ENCODE measurements at regions not wholly inside any gene's neighbourhood (a gene's known extent, or its start where the extent isn't known, plus 50 kb on each side); places are given as distances from the start of the nearest gene placed in this dataset.

GRCh38 chr3:34225821-34226366, 427.5 kb downstream of the PDCD6IP start:
- 55 to 56% methylated on average over 3 of the region's 3 CpGs for WGBS, 2 donors
- TF ChIP-seq CTCF (IDR thresholded peaks at IDR 0.05) = no peak
- Histone ChIP-seq H3K27me3 (no peaks in the 10 kb centered on the region), H3K4me3 (no peak overlapping the region), H3K36me3 (ENCODE audit: low read depth, missing control alignments) (no peaks in the 10 kb centered on the region), H3K4me1 (no peaks in the 10 kb centered on the region), H3K27ac (no peak overlapping the region), H3K9me3 (no peaks in the 10 kb centered on the region)
- no peak for DNase-seq
- intact Hi-C loops (cut with DNase I; ENCODE audit: low total_unique reads) = no loop called here

DNA sequence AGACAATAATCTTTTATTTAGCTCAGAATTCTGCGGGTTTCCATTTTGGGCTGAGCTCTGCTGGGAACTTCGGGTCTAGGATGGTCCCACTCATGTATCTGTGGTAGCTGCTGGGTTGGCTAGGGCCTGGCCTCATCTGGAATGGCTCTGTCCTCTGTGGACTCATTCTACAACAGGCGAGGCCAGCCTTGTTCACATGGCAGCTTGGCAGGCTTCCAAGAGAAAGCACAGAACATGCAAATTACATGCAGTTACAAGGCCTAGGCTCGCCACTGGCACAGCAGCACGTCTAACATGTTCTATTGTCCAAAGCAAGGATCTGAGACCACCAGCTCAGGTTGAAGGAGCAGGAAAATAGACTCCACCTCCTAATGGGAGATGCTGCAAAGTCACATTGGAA, 431.4 kb downstream of the PDCD6IP start:
- TF ChIP-seq CTCF (IDR thresholded peaks at IDR 0.05) (no peak), POLR2A (IDR thresholded peaks at IDR 0.05) (no peak)
- WGBS, 2 donors = 86 to 94% methylated on average over 5 of the region's 5 CpGs
- no peak overlapping the region for H3K27ac ChIP-seq

DNA sequence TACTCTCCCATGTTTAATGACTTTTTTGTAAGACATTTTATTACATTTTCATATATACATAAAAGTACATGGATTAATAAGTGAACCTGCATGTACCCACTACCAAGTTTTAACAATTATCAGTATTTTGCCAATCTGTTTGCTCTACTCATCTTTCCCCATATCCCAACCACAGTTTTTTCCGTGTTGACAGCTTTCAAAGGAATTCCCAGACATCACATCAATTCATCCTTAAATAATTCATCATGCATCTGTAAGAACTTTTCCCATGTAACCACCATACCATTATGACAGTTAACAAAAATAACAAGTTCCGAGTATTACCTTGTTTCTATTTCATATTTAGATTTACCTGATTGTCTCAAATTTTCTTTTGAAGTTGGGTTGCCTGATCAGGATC, 436.7 kb downstream of the PDCD6IP start:
- intact Hi-C loops (cut with DNase I; ENCODE audit: low total_unique reads) = no loop called here
- TF ChIP-seq POLR2A (IDR thresholded peaks at IDR 0.05) = no peak
- TF ChIP-seq CTCF (IDR thresholded peaks at IDR 0.05) = no peak
- WGBS, 2 donors = 83 to 88% methylated on average over 2 of the region's 2 CpGs

More for the DNA sequence above, 431.4 kb downstream of the PDCD6IP start:
- Histone ChIP-seq H3K36me3 (ENCODE audit: low read depth, missing control alignments) (no peaks in the 10 kb centered on the region), H3K4me3 (no peak overlapping the region), H3K9me3 (no peaks in the 10 kb centered on the region), H3K4me1 (no peaks in the 10 kb centered on the region), H3K27me3 (no peaks in the 10 kb centered on the region)
- intact Hi-C loops (cut with DNase I; ENCODE audit: low total_unique reads) = no loop called here
- DNase-seq = no peak

DNA sequence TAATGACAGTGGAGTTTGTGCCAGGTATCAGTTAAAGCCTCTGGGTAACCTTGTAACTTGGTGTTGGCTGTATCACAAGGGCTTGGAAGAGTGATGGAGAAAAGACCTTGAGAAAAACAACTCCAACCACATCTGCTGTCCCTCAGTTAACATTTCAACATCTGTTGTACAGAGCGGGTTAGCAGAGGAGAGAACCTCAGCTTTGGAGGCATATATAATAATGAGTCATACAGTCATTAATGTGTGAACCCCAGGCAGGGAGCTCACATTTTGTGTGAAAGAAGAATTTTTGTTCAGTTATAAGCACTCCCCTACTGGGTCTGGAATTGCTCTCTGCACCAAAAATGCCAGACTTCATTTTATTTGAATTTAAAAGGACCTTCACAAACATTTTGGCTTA, 439.5 kb downstream of the PDCD6IP start:
- intact Hi-C loops (cut with DNase I; ENCODE audit: low total_unique reads) = no loop called here
- H3K4me3 ChIP-seq = no peak overlapping the region
- no peaks in the 10 kb centered on the region for H3K4me1 ChIP-seq
- H3K36me3 ChIP-seq (ENCODE audit: low read depth, missing control alignments) = no peaks in the 10 kb centered on the region
- no peak for DNase-seq
- H3K27me3 ChIP-seq = no peaks in the 10 kb centered on the region
- TF ChIP-seq CTCF (IDR thresholded peaks at IDR 0.05) (no peak), POLR2A (IDR thresholded peaks at IDR 0.05) (no peak)
- WGBS, 2 donors = 27 to 61% methylated on average over 1 of the region's 1 CpG
- H3K27ac ChIP-seq = no peak overlapping the region
- no peaks in the 10 kb centered on the region for H3K9me3 ChIP-seq

More for the DNA sequence above, 436.7 kb downstream of the PDCD6IP start:
- Histone ChIP-seq H3K27me3 (no peaks in the 10 kb centered on the region), H3K27ac (no peak overlapping the region), H3K4me3 (no peak overlapping the region), H3K36me3 (ENCODE audit: low read depth, missing control alignments) (no peaks in the 10 kb centered on the region), H3K4me1 (no peaks in the 10 kb centered on the region), H3K9me3 (no peaks in the 10 kb centered on the region)
- DNase-seq = no peak

GRCh38 chr3:34238407-34238806, 440.0 kb downstream of the PDCD6IP start:
- WGBS, 2 donors = 42 to 46% methylated on average over 1 of the region's 1 CpG

More at GRCh38 chr3:34238407-34238806, 440.0 kb downstream of the PDCD6IP start:
- no peaks in the 10 kb centered on the region for H3K4me1 ChIP-seq
- intact Hi-C loops (cut with DNase I; ENCODE audit: low total_unique reads) = no loop called here
- H3K27me3 ChIP-seq = no peaks in the 10 kb centered on the region
- H3K4me3 ChIP-seq = no peak overlapping the region
- no peak overlapping the region for H3K27ac ChIP-seq
- no peaks in the 10 kb centered on the region for H3K36me3 ChIP-seq (ENCODE audit: low read depth, missing control alignments)
- DNase-seq = no peak
- H3K9me3 ChIP-seq = no peaks in the 10 kb centered on the region
- TF ChIP-seq POLR2A (IDR thresholded peaks at IDR 0.05) (no peak), CTCF (IDR thresholded peaks at IDR 0.05) (no peak)
